HFFc6 (cell line): ENCODE measurements at regions not wholly inside any gene's neighbourhood (a gene's known extent, or its start where the extent isn't known, plus 50 kb on each side); places are given as distances from the start of the nearest gene placed in this dataset.
"Not testable (repeated sequence)": the region's sequence is repeated elsewhere in the genome, so short reads cannot be mapped to it uniquely, and the experiment has no call there.

Experiments
- DNase-seq: peaks from one replicate; pipeline ENCODE4 v3.0.0-alpha.2; 2018
- H3K27ac Mint-ChIP-seq: 2 replicates; pipeline ENCODE4 v1.8.0; 2020; ENCODE audit warnings: mild to moderate bottlenecking, mixed read lengths
- H3K27me3 Mint-ChIP-seq: 2 replicates; pipeline ENCODE4 v1.8.0; 2021; ENCODE audit warnings: mild to moderate bottlenecking, moderate library complexity, mixed read lengths; ENCODE audit not compliant: insufficient read depth
- H3K36me3 Mint-ChIP-seq: 2 replicates; pipeline ENCODE4 v1.8.0; 2021; ENCODE audit warnings: low read depth, mixed read lengths
- H3K4me1 Mint-ChIP-seq: 2 replicates; pipeline ENCODE4 v1.8.0; 2020; ENCODE audit warnings: low read depth, mixed read lengths
- H3K4me3 Mint-ChIP-seq: 2 replicates; pipeline ENCODE4 v1.8.0; 2020; ENCODE audit warnings: mild to moderate bottlenecking, moderate library complexity, mixed read lengths
- H3K9me3 Mint-ChIP-seq: 2 replicates; pipeline ENCODE4 v1.8.0; 2020; ENCODE audit warnings: mild to moderate bottlenecking, mixed read lengths
- CTCF ChIP-seq: fragments of 200-600 bp; sonication (generic); IDR thresholded peaks from 2 replicates; pipeline ENCODE4 v1.5.0; 2021; ENCODE audit warnings: antibody characterized with exemption, mild to moderate bottlenecking

DNA sequence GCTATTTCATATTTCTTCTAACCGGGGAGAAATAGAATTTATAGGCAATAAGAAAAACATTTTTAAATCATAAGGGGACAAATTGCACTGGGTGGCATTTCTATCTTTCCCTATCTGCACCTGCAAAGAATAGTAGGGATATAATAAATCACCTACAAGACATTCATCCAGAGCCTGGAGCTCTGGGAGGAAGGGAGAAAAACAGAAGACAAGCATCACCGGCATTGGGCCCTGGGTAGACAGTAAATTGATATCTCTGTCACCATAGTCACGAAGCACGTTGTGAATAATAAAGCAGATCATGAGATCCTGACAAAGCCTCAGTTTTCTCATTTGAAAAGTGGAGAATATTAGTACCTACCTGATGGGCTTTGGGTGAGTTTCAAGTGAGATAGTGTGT, 685.6 kb downstream of the XPNPEP1 start:
- Mint-ChIP-seq H3K9me3 (peaks cover 4% of the 10 kb centered on the region; the same call in 1 of the 2 replicates), H3K4me1 (peaks cover 7% of the 10 kb centered on the region), H3K27ac (no peak overlapping the region), H3K36me3 (no peaks in the 10 kb centered on the region), H3K27me3 (no peaks in the 10 kb centered on the region), H3K4me3 (no peak overlapping the region)
- no peak for TF ChIP-seq CTCF
- DNase-seq, result no peak

GRCh38 chr10:109237050-109237449, 686.3 kb downstream of the XPNPEP1 start:
- Mint-ChIP-seq H3K36me3 (no peaks in the 10 kb centered on the region), H3K27me3 (no peaks in the 10 kb centered on the region), H3K4me3 (no peak overlapping the region), H3K4me1 (peaks cover 7% of the 10 kb centered on the region), H3K9me3 (peaks cover 4% of the 10 kb centered on the region; the same call in 1 of the 2 replicates), H3K27ac (no peak overlapping the region)
- TF ChIP-seq CTCF, result no peak
- no peak for DNase-seq

DNA sequence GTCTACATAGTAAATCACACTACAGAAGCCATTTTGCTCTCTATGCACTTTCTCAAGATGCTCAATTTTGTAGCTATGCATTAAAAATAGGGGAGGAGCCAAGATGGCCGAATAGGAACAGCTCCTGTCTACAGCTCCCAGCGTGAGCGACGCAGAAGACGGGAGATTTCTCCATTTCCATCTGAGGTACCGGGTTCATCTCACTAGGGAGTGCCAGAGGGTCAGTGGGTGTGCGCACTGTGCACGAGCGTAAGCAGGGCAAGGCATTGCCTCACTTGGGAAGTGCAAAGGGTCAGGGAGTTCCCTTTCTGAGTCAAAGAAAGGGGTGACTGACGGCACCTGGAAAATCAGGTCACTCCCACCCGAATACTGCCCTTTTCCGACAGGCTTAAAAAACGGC, 699.8 kb downstream of the XPNPEP1 start:
- not testable (repeated sequence) for H3K9me3 Mint-ChIP-seq, H3K4me1 Mint-ChIP-seq, H3K36me3 Mint-ChIP-seq, H3K4me3 Mint-ChIP-seq, H3K27ac Mint-ChIP-seq, DNase-seq, H3K27me3 Mint-ChIP-seq

DNA sequence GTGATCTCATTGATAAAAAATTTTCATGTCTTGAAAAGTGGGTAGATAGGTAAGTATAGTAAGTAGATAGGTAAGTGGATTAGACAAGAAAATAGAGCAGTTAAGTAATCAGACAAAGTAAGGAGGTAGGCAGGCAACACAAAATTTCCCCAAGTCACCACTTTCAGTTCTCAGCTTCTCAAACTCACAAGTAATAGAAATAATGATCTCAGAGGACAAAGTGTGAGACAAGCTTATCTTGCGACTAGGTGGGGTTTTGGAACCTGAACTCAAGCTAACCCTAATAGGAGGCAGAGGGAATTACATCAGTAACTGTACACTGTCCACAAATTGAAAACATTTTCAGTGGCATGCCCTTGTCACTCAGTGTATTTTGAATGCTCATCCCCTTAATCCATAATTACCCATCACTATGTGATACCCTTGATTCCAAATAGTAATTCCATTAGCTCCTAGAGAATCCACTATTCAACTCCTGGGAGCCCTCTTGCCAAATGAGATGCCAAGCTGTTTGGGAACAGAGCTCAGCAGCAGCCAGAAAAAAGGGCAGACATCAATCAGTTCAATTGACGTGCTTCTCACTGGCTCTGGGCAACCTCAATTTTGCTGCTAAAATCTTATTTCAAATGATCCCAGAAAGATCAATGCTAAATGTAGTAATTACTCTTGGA, 703.2 kb downstream of the XPNPEP1 start:
- Mint-ChIP-seq H3K27ac (no peak overlapping the region), H3K9me3 (no peaks in the 10 kb centered on the region), H3K27me3 (no peaks in the 10 kb centered on the region), H3K36me3 (no peaks in the 10 kb centered on the region), H3K4me3 (no peak overlapping the region), H3K4me1 (peaks cover 8% of the 10 kb centered on the region; the same call in 1 of the 2 replicates)
- no peak for DNase-seq
- no peak for TF ChIP-seq CTCF

DNA sequence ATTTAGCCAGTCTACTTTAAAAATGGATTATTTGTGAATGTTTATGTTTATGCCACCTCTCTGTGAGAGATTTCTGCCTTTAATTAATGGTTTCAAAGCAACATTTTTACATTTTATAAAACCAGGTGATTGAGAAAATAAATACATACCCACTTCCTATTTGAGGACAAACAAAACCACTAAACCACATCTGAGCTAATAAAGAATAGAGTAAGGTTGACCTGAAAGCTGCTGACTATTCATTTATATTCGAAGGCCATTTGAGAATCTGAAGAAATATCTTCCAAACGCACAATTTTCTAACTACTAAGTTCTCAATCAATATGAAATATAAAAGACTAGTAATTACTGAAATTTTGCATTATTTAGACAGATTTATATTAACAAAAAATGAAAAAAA, 705.1 kb downstream of the XPNPEP1 start:
- Mint-ChIP-seq H3K36me3 (no peaks in the 10 kb centered on the region), H3K27ac (no peak overlapping the region), H3K4me1 (peaks cover 10% of the 10 kb centered on the region; the same call in 1 of the 2 replicates), H3K4me3 (no peak overlapping the region), H3K9me3 (no peaks in the 10 kb centered on the region), H3K27me3 (no peaks in the 10 kb centered on the region)
- no peak for TF ChIP-seq CTCF
- DNase-seq, result no peak

GRCh38 chr10:109215291-109216075, 707.8 kb downstream of the XPNPEP1 start:
- TF ChIP-seq CTCF, result no peak
- H3K27ac Mint-ChIP-seq, result no peak overlapping the region
- no peaks in the 10 kb centered on the region for H3K27me3 Mint-ChIP-seq
- H3K4me3 Mint-ChIP-seq, result no peak overlapping the region
- H3K4me1 Mint-ChIP-seq, result peaks cover 26% of the 10 kb centered on the region; the same call in 1 of the 2 replicates
- no peaks in the 10 kb centered on the region for H3K9me3 Mint-ChIP-seq
- H3K36me3 Mint-ChIP-seq, result peaks cover 5% of the 10 kb centered on the region; the same call in 1 of the 2 replicates
- DNase-seq, result no peak

DNA sequence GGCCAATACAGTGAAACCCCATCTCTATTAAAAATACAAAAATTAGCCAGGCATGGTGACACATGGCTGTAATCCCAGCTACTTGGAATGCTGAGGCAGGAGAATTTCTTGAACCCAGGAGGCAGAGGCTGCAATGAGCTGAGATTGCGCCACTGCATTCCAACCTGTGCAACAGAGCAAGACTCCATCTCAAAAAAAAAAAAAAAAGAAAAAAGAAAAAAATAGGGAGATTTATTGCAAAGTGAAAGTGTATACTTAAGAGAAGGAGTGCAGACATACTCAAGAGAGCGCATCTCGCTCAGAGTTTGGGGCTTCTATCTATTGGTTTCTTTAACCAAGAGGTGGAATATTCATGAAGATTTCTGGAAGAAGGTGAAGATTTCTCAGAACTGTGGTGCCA, 708.4 kb downstream of the XPNPEP1 start:
- DNase-seq, H3K4me3 Mint-ChIP-seq, H3K27ac Mint-ChIP-seq, H3K36me3 Mint-ChIP-seq, H3K27me3 Mint-ChIP-seq, H3K9me3 Mint-ChIP-seq: not testable (repeated sequence)
- H3K4me1 Mint-ChIP-seq, result peaks cover 26% of the 10 kb centered on the region; the same call in 1 of the 2 replicates
